GM19324 (cell line): ENCODE measurements at regions not wholly inside any gene's neighbourhood (a gene's known extent, or its start where the extent isn't known, plus 50 kb on each side); places are given as distances from the start of the nearest gene placed in this dataset.
"Not testable (repeated sequence)": the region's sequence is repeated elsewhere in the genome, so short reads cannot be mapped to it uniquely, and the experiment has no call there.

Experiments used
- ATAC-seq: cut with Tn5 transposase; IDR thresholded peaks from one replicate; pipeline ENCODE4 v1.9.1; 2021; ENCODE audit warnings: mild to moderate bottlenecking, moderate library complexity; ENCODE audit not compliant: unreplicated experiment, low FRiP score

- ATAC-seq, result no peak
These were observed 143.5 kb downstream of the NFKBIZ start for GRCh38 chr3:101992863-101993262.

GRCh38 chr3:101994386-101994785 is 145.1 kb downstream of the NFKBIZ start:
- ATAC-seq, result no peak

DNA sequence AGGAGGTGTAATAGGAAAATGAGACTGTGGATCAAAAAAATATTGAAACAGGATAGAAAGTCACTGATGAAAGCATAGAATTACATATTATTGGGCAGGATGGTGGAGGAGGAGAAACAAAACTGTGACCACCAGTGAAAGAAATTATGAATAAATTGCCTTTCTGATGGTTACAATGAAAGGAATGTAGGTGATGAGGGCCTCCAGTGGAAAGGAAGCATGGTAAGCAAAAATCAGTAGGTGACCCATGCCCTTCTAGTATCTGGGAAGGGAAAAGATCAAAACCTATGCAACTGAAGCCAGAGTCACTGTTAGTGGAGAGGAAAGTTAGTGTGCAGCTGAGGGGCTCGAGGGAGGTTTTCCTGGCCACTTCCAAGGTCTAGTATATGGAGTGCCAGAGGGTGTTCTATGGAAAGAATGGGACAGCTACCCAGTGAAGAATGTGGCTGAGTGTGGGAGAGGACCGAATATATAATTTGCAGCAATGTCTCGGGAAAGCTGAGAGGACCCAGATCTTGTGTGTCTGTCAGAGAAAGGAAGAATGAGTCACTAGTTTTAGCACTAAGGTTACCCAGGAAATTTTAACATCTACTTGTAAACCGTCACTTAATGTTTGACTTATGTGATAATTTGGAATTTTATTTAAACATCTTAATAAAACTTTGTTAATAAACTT is 146.2 kb downstream of the NFKBIZ start:
- no peak for ATAC-seq

GRCh38 chr3:101996832-101997231 is 147.5 kb downstream of the NFKBIZ start:
- peak; percentile 57 for ATAC-seq

- no peak for ATAC-seq
These were observed 149.1 kb downstream of the NFKBIZ start for GRCh38 chr3:101998256-101998926.

DNA sequence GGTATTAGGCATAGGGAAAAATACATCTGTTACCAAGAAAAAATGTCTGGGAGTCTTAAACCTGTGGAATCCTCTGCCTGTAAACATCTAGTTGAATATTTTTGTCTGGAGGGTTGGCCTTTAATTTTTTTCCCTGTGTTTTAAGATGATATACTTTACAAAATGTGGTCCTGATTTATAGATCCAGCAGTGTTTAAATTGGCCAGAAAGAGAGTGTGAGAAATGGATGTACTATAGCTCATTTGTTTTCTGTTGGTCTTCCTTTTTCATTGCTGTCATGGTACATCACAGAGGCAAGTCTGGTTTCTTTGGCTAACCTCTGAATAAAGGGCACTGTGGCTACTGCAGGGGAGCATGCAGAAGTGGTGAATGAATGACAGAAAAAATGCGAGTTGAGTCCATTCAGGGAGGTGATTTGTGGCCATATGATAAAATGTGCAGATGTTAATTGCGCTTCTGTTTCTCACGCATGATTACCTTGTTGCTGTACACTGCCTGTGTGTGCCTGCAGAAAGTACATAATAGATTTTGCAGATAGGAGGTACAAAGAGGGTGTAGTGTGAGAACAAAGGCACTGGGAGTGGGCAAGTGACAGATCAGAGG is 150.0 kb downstream of the NFKBIZ start:
- no peak for ATAC-seq

- no peak for ATAC-seq
These were observed 151.4 kb downstream of the NFKBIZ start for GRCh38 chr3:102000620-102001209.

DNA sequence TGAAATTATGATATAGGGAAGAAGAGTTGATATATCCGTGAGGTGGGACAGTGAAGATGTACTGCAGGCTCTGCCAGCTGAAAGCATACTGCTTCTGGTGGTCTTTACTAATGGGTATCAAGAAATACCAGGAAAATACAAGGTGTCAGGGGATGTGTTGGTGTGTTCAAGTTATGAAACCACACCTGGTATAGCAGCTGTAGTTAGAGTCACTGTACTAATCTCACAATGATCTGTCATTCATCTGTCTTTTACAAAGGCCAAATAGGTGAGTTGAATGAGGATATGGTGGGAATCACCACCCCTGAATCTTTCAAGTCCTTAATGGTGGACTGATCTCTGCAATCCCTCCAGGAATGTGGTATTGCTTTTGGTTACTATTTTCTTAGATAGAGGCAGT is 152.7 kb downstream of the NFKBIZ start:
- no peak for ATAC-seq

GRCh38 chr3:102004561-102004960 is 155.2 kb downstream of the NFKBIZ start:
- no peak for ATAC-seq

DNA sequence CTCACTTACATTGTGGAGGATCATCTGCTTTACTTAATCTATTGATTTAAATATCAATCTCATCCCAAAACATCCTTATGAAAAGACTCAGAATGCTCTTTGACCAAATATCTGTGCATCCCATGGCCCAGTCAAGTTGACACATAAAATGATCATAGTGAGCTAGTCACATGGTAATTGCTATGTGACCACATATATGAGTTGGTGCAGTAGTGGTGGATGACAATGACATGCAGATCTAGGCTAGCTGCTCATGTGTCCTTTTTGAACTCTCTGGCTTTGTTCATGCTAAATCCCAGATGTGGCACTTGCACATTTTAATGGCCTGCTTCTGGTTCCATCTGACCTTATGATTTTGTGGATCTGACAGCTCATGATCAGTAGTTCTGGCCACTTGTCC is 156.2 kb downstream of the NFKBIZ start:
- ATAC-seq, result no peak

- no peak for ATAC-seq
These were observed 157.6 kb downstream of the NFKBIZ start for GRCh38 chr3:102006812-102007485.

DNA sequence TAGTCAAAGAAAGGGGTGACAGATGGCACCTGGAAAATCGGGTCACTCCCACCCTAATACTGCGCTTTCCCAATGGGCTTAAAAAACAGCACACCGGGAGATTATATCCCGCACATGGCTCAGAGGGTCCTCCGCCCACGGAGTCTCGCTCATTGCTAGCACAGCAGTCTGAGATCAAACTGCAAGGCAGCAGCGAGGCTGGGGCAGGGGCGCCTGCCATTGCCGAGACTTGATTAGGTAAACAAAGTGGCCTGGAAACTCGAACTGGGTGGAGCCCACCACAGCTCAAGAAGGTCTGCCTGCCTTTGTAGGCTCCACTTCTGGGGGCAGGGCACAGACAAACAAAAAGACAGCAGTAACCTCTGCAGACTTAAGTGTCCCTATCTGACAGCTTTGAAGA is 159.1 kb downstream of the NFKBIZ start:
- ATAC-seq, result not testable (repeated sequence)

DNA sequence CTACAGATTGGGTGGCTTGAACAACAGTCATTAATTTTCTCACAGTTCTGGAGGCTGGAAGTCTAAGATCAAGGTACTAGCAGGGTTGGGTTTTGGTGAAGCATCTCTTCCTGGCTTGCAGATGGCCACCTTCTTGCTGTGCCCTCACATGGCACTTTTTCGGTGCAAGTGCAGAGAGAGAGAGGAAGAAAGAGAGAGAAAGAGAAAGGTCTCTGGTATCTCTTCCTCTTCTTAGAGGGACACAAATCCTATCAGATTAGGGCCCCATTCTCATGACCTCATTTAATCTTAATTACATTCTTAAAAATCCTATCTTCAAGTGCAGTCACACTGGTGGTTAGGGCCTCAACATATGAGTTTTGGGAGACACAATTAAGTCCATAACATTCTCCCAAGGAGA is 167.1 kb downstream of the NFKBIZ start:
- ATAC-seq, result no peak

- ATAC-seq, result no peak
These were observed 168.5 kb downstream of the NFKBIZ start for GRCh38 chr3:102017784-102018183.

DNA sequence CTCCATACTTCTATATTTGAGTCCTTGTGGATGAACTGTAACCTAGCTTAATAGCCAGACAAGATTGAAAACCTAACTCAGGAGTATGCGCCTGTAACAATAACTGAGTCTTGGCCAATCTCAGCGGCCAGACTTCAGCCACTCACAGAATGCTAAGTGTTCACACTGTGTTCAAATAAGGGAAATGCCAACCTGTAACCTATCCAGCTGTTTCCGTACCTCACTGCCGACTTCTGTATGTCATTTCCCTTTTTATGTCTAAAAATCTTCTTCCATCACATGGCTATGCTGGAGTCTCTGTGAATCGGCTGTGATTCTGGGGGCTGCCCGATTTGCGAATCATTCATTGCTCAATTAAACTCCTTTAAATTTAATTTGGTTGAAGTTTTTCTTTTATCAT is 169.2 kb downstream of the NFKBIZ start:
- no peak for ATAC-seq

- ATAC-seq, result no peak
These were observed 171.4 kb downstream of the NFKBIZ start for GRCh38 chr3:102020735-102021134.

GRCh38 chr3:102024270-102024904 is 175.1 kb downstream of the NFKBIZ start:
- ATAC-seq, result no peak

DNA sequence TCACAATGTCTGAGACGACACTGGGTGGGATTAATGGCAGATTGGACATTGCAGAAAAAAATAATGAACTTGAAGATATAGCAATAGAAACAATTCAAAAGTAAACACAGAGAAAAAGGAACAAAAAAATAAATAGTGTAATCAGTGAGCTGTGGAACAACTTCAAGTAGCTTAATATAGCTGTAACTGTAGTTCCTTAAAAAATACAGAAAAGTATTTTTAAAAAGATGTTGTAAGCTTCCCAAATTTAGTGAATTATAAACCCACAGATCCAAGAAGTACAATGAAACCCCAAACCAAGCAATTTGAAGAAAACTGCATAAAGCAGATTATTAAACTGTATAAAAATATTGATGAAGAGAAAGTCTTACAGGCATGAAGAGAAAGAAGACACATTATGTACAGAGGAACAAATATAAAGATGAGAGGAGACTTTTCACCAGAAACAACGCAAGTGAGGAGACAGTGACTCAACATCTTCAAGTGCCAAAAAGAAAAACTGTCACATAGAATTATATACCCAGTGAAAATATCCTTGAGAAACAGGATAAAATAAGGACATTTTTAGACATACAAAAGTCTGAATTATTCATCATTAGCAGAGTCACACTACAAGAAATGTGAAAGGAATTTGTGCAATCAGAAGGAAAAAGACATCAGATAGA is 176.4 kb downstream of the NFKBIZ start:
- no peak for ATAC-seq

DNA sequence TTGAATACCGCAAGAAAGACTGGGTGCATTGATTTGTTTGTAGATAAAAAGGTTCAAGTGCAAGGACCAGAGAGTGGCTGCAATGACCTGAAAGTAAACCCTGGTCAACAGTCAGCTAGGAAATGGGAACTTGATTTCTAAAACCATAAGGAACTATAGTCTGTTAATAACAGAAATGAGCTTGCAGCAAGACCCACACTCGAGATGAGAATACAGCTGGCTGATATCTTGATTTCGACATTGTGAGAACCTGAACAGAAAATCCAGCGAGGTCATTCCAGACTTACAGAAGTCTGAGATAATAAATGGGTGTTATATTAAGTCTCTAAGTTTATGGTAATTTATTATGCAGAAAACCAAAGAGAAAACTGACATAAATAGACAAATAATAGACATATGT is 177.3 kb downstream of the NFKBIZ start:
- no peak for ATAC-seq

DNA sequence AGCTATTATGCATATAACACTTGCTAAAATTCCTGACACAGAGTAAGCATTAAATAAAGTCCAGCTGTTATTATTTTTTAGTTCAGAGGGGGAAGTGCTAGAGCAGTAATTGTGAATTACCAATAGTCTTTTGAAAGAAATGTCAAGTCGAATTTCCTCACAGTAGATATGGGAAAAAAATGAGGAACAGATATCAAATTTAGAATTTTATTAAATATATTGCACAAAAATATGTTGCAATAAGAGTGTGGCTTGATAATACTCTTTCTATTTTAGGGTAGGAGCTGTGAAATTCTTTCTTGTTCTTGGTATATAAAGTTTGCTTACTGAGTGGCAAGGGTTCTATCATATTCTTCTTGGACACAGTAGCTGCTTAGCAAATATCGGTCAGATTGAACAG is 181.3 kb downstream of the NFKBIZ start:
- ATAC-seq, result no peak
